ENCODE measurements at regions not wholly inside any gene's neighbourhood (a gene's known extent, or its start where the extent isn't known, plus 50 kb on each side); places are given as distances from the start of the nearest gene placed in this dataset.
A peak's percentile ranks its signal among the peaks of the same experiment; 100 is the strongest.
"Not testable (repeated sequence)": the region's sequence is repeated elsewhere in the genome, so short reads cannot be mapped to it uniquely, and the experiment has no call there.

DNA sequence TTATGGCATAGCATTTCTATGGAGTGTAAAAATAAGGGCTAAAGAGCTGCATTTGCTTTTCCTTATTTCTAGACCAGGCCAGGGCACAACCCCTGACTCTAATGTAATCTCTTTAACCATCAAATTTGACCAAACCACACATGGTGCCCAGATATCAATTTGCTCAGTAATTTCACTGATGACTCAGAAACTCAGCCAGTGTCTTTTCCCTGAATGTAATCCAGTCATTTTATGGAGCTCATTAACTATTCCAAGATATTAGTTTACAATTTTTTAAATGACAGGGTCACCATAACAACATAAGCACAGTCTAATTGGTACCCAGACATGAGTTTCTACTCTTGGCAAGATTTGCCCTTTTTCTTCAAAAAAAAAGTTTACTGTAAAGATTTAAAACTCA lies 270.8 kb upstream of the AGAP1 start:
- no peak for DNase-seq

DNA sequence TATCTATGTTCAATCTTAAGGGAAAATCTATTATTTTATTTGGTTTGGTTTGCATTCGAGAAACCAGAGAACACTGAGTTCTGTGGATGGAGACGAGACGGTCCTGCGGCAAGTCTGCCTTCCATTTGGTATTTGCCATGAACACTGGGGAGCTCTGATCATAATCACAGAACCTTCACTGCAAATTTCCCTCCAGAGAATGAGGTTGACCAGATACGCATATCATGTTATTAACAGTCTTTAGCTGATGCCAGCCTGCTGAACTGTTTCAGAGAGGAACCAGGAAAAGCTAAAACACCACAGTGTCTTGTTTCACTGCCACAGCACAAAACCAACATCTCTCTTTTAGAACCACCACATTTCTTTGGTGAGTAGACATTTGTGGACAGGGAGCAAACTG lies 269.4 kb upstream of the AGAP1 start:
- DNase-seq, result no peak

GRCh38 chr2:235225261-235225660 lies 268.6 kb upstream of the AGAP1 start:
- DNase-seq, result no peak

- no peak for DNase-seq
Measured at GRCh38 chr2:235227590-235227989, 266.3 kb upstream of the AGAP1 start.

DNA sequence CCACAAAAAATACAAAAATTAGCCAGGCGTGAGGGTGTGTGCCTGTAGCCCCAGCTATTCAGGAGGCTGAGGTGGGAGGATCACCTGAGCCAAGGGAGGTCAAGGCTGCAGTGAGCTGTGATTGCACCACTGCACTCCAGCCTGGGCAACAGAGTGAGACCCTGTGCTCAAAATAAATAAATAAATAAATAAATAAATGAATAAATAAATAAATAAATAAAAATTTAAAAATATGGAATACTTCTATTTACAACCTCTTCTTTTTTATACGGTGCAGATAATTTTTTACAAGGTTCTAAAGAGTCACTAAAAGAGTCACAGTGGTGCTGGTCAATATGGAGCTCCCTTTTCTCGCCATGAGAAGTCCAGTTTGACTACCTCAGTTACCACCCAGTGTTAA lies 265.4 kb upstream of the AGAP1 start:
- DNase-seq, result not testable (repeated sequence)

DNA sequence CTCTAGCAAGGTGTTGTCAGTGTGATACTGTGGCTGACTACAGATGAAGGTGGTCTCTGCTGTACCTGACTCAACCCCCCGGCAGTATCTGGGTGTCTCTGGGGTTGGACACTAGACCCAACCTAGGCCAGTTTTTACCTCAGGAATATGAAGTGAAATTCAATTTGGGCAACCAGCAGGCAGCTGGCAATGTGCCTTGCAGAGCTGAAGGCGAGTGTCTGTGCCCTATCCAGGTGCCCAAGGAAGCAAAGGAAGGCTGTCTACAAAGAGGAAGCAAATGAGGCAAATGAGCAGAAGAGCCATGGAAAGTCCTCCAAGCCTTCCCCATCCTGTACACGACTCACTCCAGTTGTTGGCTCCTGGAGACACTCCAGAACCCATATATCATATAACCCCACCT lies 264.6 kb upstream of the AGAP1 start:
- DNase-seq, result peak; percentile 55

DNA sequence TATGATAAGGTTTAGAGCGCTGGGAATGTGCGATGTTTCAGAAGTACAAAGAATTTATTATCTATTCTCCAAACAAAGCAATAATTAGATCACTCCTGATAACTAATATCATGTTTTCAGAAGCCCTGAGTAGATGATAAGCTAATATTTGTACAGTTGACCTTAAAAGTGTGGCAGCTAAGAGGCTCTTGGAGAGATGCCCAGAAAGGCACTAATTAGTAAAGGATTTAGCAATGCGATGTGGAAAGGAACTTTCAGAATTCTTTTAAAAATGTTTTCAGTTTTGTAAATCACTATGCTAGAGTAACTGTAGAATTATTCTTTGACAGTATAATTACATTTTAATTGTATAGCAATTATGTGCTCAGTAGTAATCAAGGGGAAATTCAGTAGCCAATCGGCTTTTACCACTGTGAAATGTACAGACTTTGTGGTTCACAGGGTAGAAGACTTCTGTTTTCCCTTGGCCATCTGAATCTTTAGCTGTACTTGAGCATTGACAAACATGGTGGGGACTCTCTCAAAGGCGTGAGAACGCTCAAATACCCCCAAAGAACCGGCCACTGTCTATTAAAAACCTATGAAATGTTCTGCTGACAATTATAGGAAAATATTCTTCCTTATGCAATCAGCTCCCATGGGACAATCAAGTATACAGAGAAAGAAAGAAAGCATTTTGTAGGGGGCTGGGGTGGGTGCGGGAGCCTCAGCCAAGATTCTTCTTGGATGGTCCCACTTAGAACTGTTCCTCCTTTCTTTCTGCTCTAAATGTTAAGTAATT lies 262.8 kb upstream of the AGAP1 start:
- DNase-seq, result peak; percentile 37

GRCh38 chr2:235232449-235233433 lies 261.1 kb upstream of the AGAP1 start:
- DNase-seq, result no peak

DNA sequence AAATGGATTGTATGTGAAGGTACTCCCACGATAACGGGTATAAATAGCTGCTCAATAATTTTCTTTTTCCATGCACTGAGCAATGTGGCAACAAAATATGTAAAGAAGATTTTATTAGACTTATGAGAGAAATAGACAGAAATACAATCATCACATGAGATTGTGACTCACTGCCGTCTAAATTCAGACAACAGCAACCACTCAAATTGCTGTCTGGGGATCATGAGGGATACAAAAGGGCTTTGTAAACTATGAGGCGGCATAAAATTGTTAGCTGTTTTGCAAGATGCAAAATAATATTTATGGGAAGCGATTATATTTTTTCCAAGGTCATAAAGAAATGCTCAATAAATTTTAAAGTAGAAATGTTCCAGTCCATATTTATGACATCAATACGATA lies 259.1 kb upstream of the AGAP1 start:
- no peak for DNase-seq

DNA sequence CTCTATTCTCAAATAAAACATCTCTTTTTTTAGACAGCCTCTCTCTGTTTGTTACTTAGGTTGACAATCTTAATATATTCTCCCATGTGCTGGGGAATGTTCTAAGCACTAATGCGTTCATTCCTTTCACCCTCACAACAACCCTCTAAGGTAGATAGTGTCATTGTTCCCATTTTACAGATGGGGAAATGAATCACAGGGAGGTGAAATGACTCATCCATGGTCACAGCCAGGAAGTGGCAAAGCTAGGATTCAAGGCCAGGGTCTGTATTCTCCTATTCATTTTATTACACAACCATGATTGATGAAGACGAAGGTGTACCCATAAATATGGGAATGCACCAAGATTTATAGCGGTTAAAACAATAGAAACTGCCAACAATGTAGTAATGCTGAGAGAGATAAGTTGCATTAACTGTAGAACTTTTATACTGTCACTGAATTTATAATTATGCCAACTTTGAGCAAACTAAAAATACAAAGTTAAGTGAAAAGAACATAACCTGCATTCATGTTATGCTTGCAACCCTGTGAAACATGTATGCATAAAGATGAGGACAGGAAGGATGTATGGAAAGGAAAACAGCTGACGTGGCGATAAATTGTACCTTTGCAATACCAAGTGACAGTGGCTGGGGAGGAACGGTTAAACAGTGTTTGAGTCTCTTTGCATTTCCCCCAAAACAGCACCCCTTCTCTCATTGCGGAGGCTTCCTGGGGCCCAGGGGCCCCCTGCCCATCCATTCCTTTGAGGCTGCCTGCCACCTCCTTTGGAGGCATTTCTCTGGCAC lies 257.7 kb upstream of the AGAP1 start:
- DNase-seq, result no peak

- DNase-seq, result peak; percentile 58
Measured at GRCh38 chr2:235238537-235238936, 255.3 kb upstream of the AGAP1 start.

DNA sequence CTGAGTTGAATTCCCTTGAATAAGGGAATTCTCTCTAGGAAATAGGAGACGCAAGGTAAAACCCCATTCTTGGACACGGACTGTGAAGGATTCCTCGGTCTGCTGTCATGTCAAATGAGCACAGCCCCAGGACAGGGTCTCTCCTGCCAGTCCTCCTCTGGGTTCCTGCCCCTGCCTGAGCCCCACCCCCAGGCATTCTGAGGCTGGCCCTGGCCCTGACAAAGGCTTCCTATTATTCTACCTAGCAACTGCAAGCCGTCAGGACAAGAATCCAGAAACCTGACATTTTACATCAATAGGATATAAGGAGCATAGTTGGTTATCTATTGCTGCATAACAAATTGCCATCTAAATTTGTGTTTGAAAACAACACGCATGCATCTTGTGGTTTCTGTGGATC lies 253.3 kb upstream of the AGAP1 start:
- no peak for DNase-seq

GRCh38 chr2:235244255-235245220 lies 249.3 kb upstream of the AGAP1 start:
- DNase-seq, result no peak

DNA sequence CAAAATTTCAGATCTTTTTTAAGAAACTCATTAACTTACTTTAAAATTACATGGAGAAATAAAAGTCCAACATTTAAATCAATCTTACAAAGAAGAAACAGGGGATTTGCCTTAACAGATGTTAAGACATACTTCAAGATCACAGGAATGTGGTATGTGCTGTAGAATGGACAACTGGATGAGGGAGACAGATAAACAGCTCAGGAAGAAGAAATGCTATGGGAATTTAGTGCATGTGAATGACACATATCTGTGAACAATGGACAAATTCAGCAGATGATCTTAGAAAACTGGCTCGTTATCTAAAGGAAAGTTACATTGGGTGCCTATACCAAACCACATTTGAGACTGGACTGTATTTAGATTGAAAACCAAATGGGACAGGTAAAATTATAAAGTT lies 246.8 kb upstream of the AGAP1 start:
- no peak for DNase-seq

GRCh38 chr2:235255693-235256092 lies 238.2 kb upstream of the AGAP1 start:
- no peak for DNase-seq

- DNase-seq, result no peak
Measured at GRCh38 chr2:235257590-235257989, 236.3 kb upstream of the AGAP1 start.

- DNase-seq, result no peak
Measured at GRCh38 chr2:235262750-235263149, 231.1 kb upstream of the AGAP1 start.

- no peak for DNase-seq
Measured at GRCh38 chr2:235263205-235264120, 230.4 kb upstream of the AGAP1 start.

- no peak for DNase-seq
Measured at GRCh38 chr2:235264121-235264493, 229.7 kb upstream of the AGAP1 start.

DNA sequence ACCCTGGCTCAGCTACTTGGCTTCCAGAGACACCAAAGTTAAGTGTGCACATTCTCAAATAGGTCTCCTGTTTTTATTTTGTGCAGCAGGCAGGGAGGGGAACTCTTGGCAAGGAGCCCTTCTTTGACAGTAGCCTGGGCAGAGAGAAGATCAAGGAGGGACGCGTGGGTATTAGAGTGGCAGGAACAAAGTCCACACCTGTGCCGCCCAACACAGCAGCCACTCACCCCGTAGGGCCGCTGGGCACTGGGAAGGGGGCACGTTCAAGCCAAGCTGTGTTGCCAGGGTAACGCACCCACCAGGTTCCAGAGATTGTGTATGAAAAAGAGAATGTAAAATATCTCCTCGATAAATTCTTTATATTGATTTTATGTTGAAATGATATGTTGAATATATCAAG lies 229.3 kb upstream of the AGAP1 start:
- no peak for DNase-seq

All from NCI-H2029 (cell line).